ENCODE measurements at regions not wholly inside any gene's neighbourhood (a gene's known extent, or its start where the extent isn't known, plus 50 kb on each side); places are given as distances from the start of the nearest gene placed in this dataset.

DNA sequence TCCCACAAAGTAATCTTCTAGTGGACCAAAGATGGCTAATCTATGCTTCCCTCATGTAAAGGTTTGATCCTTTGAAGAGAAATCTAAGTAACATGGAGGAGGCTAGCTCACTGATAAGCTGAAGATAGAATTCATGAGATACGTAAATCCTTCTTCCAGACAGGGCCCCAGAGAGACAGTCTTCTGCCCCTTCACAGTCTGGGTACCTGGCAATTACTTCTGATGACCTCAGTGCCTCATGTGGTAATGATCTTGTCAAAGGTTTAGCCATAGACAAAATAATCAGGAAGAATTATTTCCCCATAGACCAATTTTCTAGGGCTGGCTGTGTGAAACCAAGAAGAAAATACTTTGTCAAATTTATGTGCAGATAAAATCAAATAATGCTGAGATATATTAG, 495.8 kb downstream of the METTL4 start:
- no peaks in the 10 kb centered on the region for H3K27me3 ChIP-seq (replicated peaks)
- TF ChIP-seq, protein P1, sequence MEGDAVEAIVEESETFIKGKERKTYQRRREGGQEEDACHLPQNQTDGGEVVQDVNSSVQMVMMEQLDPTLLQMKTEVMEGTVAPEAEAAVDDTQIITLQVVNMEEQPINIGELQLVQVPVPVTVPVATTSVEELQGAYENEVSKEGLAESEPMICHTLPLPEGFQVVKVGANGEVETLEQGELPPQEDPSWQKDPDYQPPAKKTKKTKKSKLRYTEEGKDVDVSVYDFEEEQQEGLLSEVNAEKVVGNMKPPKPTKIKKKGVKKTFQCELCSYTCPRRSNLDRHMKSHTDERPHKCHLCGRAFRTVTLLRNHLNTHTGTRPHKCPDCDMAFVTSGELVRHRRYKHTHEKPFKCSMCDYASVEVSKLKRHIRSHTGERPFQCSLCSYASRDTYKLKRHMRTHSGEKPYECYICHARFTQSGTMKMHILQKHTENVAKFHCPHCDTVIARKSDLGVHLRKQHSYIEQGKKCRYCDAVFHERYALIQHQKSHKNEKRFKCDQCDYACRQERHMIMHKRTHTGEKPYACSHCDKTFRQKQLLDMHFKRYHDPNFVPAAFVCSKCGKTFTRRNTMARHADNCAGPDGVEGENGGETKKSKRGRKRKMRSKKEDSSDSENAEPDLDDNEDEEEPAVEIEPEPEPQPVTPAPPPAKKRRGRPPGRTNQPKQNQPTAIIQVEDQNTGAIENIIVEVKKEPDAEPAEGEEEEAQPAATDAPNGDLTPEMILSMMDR (IDR thresholded peaks at IDR 0.05; ENCODE audit: low read depth, low read length, missing control alignments): no peak
- no peak overlapping the region for H3K27ac ChIP-seq
- in situ Hi-C loops (cut with HindIII; ENCODE audit: low pct_ligation_motif_present, low sequenced_read_pairs): no loop called here
- no peak overlapping the region for H3K4me3 ChIP-seq (ENCODE audit: low read depth, low read length)
- no peak for DNase-seq
- H3K36me3 ChIP-seq (replicated peaks): no peaks in the 10 kb centered on the region

DNA sequence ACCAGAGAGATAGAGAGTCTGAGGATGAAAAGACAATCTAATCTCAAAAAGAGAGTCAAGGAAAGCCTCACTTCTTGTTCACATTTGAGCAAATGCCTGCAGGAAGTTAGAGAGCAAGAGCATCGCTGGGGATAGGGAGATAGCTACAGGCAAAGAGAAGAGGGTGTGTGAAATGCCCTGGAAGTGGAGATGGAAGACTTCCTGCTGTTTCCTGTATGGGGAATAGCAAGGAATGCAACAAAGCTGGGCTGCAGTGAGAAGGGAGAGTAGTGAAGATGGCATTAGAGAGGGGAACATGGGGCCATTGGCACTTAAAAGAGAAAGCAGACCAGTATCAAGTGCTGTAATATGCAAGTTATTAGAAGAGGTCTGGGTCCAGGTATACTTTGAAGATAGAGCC, 488.6 kb downstream of the METTL4 start:
- Histone ChIP-seq H3K4me3 (ENCODE audit: low read depth, low read length) (no peak overlapping the region), H3K27me3 (replicated peaks) (no peaks in the 10 kb centered on the region), H3K36me3 (replicated peaks) (no peaks in the 10 kb centered on the region), H3K27ac (no peak overlapping the region)
- in situ Hi-C loops (cut with HindIII; ENCODE audit: low pct_ligation_motif_present, low sequenced_read_pairs): no loop called here
- TF ChIP-seq, protein P1 (IDR thresholded peaks at IDR 0.05; ENCODE audit: low read depth, low read length, missing control alignments): no peak
- no peak for DNase-seq

DNA sequence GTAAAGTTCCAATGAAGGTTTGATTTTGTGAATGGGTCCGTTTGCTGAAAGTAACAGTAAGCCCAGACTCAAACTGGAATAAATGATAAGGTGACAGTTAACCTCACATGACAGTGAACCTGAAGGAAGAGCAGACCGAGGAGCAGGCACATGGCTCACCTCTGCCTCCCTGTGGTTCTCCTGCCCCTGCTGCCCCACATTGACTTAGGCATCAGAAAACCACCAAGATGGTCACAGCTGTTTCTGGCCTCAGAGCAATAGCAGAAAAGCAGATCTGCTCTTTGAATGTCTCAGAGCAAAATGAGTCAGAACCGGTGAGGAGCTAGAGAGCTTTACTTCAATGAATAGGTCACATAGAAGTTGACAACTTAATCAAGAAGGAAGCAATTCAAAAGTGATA, 487.6 kb downstream of the METTL4 start:
- no peaks in the 10 kb centered on the region for H3K36me3 ChIP-seq (replicated peaks)
- no peak overlapping the region for H3K4me3 ChIP-seq (ENCODE audit: low read depth, low read length)
- H3K27me3 ChIP-seq (replicated peaks): no peaks in the 10 kb centered on the region
- no peak overlapping the region for H3K27ac ChIP-seq
- DNase-seq: no peak
- TF ChIP-seq, protein P1 (IDR thresholded peaks at IDR 0.05; ENCODE audit: low read depth, low read length, missing control alignments): peak; percentile 41
- in situ Hi-C loops (cut with HindIII; ENCODE audit: low pct_ligation_motif_present, low sequenced_read_pairs): no loop called here

DNA sequence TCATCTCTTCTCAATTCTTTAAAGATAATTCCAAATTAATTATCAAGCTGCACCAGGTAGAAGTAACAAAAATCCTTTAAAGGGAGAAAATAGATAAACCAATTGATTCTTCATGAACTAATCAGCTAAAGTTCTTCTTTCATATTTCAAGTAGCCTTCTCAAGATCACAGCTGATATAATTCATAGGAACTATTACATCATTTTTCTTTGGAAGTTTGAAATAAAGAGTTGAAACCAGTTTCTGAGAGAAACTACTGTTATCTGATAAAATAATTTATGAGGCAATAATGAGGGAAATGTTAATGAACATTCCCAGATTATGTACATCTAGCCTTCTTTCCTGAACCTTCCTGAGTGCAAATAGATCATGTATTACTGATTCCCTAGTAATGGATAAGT, 484.9 kb downstream of the METTL4 start:
- no peak overlapping the region for H3K27ac ChIP-seq
- in situ Hi-C loops (cut with HindIII; ENCODE audit: low pct_ligation_motif_present, low sequenced_read_pairs): no loop called here
- TF ChIP-seq, protein P1 (IDR thresholded peaks at IDR 0.05; ENCODE audit: low read depth, low read length, missing control alignments): no peak
- no peak for DNase-seq
- no peaks in the 10 kb centered on the region for H3K36me3 ChIP-seq (replicated peaks)
- no peaks in the 10 kb centered on the region for H3K27me3 ChIP-seq (replicated peaks)
- H3K4me3 ChIP-seq (ENCODE audit: low read depth, low read length): no peak overlapping the region

GRCh38 chr18:2087877-2088673, 483.2 kb downstream of the METTL4 start:
- Histone ChIP-seq H3K27me3 (replicated peaks) (no peaks in the 10 kb centered on the region), H3K27ac (no peak overlapping the region), H3K4me3 (ENCODE audit: low read depth, low read length) (no peak overlapping the region), H3K36me3 (replicated peaks) (no peaks in the 10 kb centered on the region)
- no peak for DNase-seq
- TF ChIP-seq, protein P1 (IDR thresholded peaks at IDR 0.05; ENCODE audit: low read depth, low read length, missing control alignments): no peak
- in situ Hi-C loops (cut with HindIII; ENCODE audit: low pct_ligation_motif_present, low sequenced_read_pairs): no loop called here

DNA sequence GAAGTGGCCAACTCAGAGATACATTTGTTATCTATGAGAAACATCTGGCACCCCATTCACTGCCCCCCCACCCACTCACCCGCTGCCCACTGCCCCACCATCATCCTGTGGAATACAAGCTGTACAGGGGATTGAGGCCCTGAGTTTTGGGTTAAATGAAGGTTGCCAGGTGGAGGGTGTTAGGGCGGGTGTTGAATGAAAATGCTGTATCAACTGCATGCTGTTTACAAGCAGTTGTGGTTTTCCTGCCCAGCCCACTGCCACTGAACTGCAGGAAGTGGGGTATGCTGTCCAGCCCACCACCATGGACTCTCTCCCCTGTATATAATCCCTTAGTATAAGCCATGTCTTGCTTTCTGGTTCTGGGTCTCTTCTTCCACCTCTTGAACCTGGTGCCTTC, 481.9 kb downstream of the METTL4 start:
- Histone ChIP-seq H3K4me3 (ENCODE audit: low read depth, low read length) (no peak overlapping the region), H3K36me3 (replicated peaks) (no peaks in the 10 kb centered on the region), H3K27ac (no peak overlapping the region), H3K27me3 (replicated peaks) (no peaks in the 10 kb centered on the region)
- no peak for DNase-seq
- in situ Hi-C loops (cut with HindIII; ENCODE audit: low pct_ligation_motif_present, low sequenced_read_pairs): no loop called here
- TF ChIP-seq, protein P1 (IDR thresholded peaks at IDR 0.05; ENCODE audit: low read depth, low read length, missing control alignments): no peak
